Hepatocyte (in vitro differentiated cells): ENCODE measurements at regions not wholly inside any gene's neighbourhood (a gene's known extent, or its start where the extent isn't known, plus 50 kb on each side); places are given as distances from the start of the nearest gene placed in this dataset.

ENCODE experiments used
- DNase-seq: peaks from one replicate; pipeline ENCODE4 v3.0.0-alpha.2; 2016; ENCODE audit warnings: low spot score
- H2AFZ ChIP-seq: fragments of 200-600 bp; sonication (generic); 2 replicates; pipeline ENCODE4 v1.6.0; 2016; ENCODE audit warnings: antibody characterized with exemption, mild to moderate bottlenecking
- H3K27ac ChIP-seq: fragments of 200-600 bp; sonication (generic); 2 replicates; pipeline ENCODE4 v1.5.1; 2016; ENCODE audit warnings: mild to moderate bottlenecking
- H3K27me3 ChIP-seq: fragments of 200-600 bp; sonication (generic); 2 replicates; pipeline ENCODE4 v1.6.1; 2016
- H3K36me3 ChIP-seq: fragments of 200-600 bp; sonication (generic); replicated peaks from 2 replicates; pipeline ENCODE4 v1.5.1; 2016; ENCODE audit warnings: low read depth; ENCODE audit not compliant: insufficient read depth
- H3K4me1 ChIP-seq: fragments of 200-600 bp; sonication (generic); 2 replicates; pipeline ENCODE4 v1.5.1; 2016; ENCODE audit warnings: mild to moderate bottlenecking, moderate library complexity; ENCODE audit not compliant: insufficient read depth
- H3K4me2 ChIP-seq: fragments of 200-600 bp; sonication (generic); 2 replicates; pipeline ENCODE4 v1.6.0; 2016
- H3K4me3 ChIP-seq: fragments of 200-600 bp; sonication (generic); 2 replicates; pipeline ENCODE4 v1.5.1; 2016; ENCODE audit warnings: mild to moderate bottlenecking
- H3K79me2 ChIP-seq: fragments of 200-600 bp; sonication (generic); 2 replicates; pipeline ENCODE4 v1.6.0; 2017; ENCODE audit warnings: mild to moderate bottlenecking
- H3K9me2 ChIP-seq: fragments of 200-600 bp; sonication (generic); replicated peaks from 2 replicates; pipeline ENCODE4 v1.6.0; 2017; ENCODE audit warnings: mild to moderate bottlenecking; ENCODE audit not compliant: insufficient read depth
- H3K9me3 ChIP-seq: fragments of 200-600 bp; sonication (generic); 2 replicates; pipeline ENCODE4 v1.5.1; 2016; ENCODE audit warnings: low read depth, mild to moderate bottlenecking
- H4K20me1 ChIP-seq: fragments of 200-600 bp; sonication (generic); 2 replicates; pipeline ENCODE4 v1.6.0; 2016; ENCODE audit warnings: mild to moderate bottlenecking; ENCODE audit not compliant: insufficient read depth, poor library complexity, severe bottlenecking
- CTCF ChIP-seq: fragments of 200-600 bp; sonication (generic); IDR thresholded peaks from 2 replicates; pipeline ENCODE4 v1.5.1; 2016; ENCODE audit warnings: antibody characterized with exemption, mild to moderate bottlenecking; ENCODE audit not compliant: poor library complexity
- EZH2 ChIP-seq: fragments of 200-600 bp; sonication (generic); IDR thresholded peaks from 2 replicates; pipeline ENCODE4 v1.6.1; 2016; ENCODE audit warnings: antibody characterized with exemption, mild to moderate bottlenecking, borderline replicate concordance
- EZH2phosphoT487 ChIP-seq: fragments of 200-600 bp; sonication (generic); IDR thresholded peaks from one replicate; pipeline ENCODE4 v1.6.1; 2018; ENCODE audit warnings: antibody characterized with exemption, mild to moderate bottlenecking, low read depth, moderate library complexity; ENCODE audit not compliant: unreplicated experiment, severe bottlenecking
- WGBS: methylation state at CpG from one replicate; pipeline ENCODE4 v1.1.6; 2016; ENCODE audit warnings: low lambda C conversion rate; ENCODE audit errors: missing lambda C conversion rate; 5-methylcytosine and 5-hydroxymethylcytosine counted together

DNA sequence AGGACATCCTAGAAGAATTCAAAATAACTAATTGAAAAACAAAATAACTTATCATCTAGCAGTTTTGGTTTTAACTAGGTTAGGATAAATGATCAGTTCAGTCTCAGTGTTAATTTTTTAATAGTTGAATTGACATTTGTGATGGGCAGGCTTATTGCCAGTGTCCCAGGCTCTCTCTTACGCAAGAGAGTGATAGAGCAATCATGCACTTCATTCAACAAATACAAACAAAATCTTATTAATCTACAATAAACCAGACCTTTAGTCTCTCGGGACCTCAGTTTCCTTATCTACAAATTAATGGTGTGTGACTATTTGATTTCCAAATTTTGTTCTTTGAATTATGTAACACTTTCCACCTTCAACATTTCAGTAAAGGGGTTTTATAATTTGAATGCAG is 385.9 kb upstream of the JAG1 start:
- H4K20me1 ChIP-seq, result no peaks in the 10 kb centered on the region
- no peak overlapping the region for H3K4me2 ChIP-seq
- no peaks in the 10 kb centered on the region for H3K9me3 ChIP-seq
- H3K4me3 ChIP-seq, result no peak overlapping the region
- no peaks in the 10 kb centered on the region for H3K4me1 ChIP-seq
- no peak for TF ChIP-seq CTCF
- no peak for TF ChIP-seq EZH2phosphoT487
- no peak for TF ChIP-seq EZH2
- no peaks in the 10 kb centered on the region for H3K9me2 ChIP-seq
- 84% methylated on average over 2 of the region's 2 CpGs for WGBS
- no peaks in the 10 kb centered on the region for H3K79me2 ChIP-seq
- no peak for DNase-seq
- H3K27ac ChIP-seq, result no peak overlapping the region
- no peaks in the 10 kb centered on the region for H3K36me3 ChIP-seq
- H2AFZ ChIP-seq, result no peak overlapping the region
- no peaks in the 10 kb centered on the region for H3K27me3 ChIP-seq

DNA sequence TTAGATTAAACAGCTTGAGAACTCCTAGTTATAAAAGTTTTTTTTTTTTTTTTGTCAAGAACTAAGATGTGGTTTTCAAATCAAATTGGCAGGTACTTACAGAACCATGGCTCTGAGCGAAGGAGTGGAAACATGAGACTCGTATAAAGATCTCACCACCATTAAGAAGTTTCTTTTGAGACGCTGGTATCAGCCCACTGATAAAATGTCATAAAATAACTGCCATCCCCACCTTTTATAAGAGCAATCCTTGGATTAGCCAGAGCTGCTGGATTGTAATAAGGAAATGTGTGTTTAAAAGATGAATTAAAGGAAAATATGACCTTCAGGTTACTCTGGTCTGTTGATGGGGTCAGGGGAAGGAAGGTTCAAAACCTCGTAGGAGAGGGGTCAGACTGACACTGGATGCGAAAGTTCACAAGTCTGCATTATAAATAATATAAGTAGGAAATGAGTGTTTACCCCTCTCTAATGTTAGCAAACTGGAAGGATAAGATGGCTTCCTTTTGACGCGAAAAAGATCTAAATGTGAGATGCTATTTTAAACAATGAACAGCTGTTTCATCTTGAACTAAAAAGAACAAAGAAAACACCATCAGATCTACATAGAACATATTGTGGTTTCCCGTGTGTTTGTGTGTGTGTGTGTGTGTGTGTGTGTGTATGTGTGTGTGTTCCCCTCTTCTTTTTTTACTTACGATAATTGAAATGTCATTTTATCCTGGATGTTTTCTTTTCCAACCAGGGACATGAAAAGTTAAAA is 386.8 kb upstream of the JAG1 start:
- Histone ChIP-seq H3K4me3 (no peak overlapping the region), H3K9me3 (no peaks in the 10 kb centered on the region), H3K79me2 (no peaks in the 10 kb centered on the region), H4K20me1 (no peaks in the 10 kb centered on the region), H2AFZ (no peak overlapping the region), H3K4me2 (no peak overlapping the region), H3K27ac (no peak overlapping the region), H3K9me2 (no peaks in the 10 kb centered on the region), H3K4me1 (no peaks in the 10 kb centered on the region), H3K36me3 (no peaks in the 10 kb centered on the region), H3K27me3 (no peaks in the 10 kb centered on the region)
- WGBS, result 65% methylated on average over 9 of the region's 9 CpGs
- TF ChIP-seq EZH2 (no peak), CTCF (no peak), EZH2phosphoT487 (no peak)
- DNase-seq, result no peak

- 93% methylated on average over 3 of the region's 3 CpGs for WGBS
- no peak for TF ChIP-seq EZH2phosphoT487
- TF ChIP-seq CTCF, result no peak
- no peak for TF ChIP-seq EZH2
- H4K20me1 ChIP-seq, result no peaks in the 10 kb centered on the region
These were observed 389.6 kb upstream of the JAG1 start for GRCh38 chr20:11063444-11063843.

More at GRCh38 chr20:11063444-11063843, 389.6 kb upstream of the JAG1 start:
- Histone ChIP-seq H2AFZ (no peak overlapping the region), H3K4me2 (no peak overlapping the region), H3K36me3 (no peaks in the 10 kb centered on the region), H3K9me2 (no peaks in the 10 kb centered on the region), H3K4me1 (no peaks in the 10 kb centered on the region), H3K27ac (no peak overlapping the region), H3K79me2 (no peaks in the 10 kb centered on the region), H3K4me3 (no peak overlapping the region), H3K27me3 (no peaks in the 10 kb centered on the region), H3K9me3 (no peaks in the 10 kb centered on the region)
- DNase-seq, result no peak
